ENCODE measurements at regions not wholly inside any gene's neighbourhood (a gene's known extent, or its start where the extent isn't known, plus 50 kb on each side); places are given as distances from the start of the nearest gene placed in this dataset.

- TF ChIP-seq CTCF (IDR thresholded peaks at IDR 0.05): no peak
- TF ChIP-seq ESRRA (IDR thresholded peaks at IDR 0.05; ENCODE audit: borderline replicate concordance, low read length): no peak
- no peak for TF ChIP-seq POLR2AphosphoS2 (conservative IDR thresholded peaks at IDR 0.05; ENCODE audit: low read length)
- TF ChIP-seq POLR2A (IDR thresholded peaks at IDR 0.05; ENCODE audit: low read length): no peak
- no peak for TF ChIP-seq NFE2L2 (conservative IDR thresholded peaks at IDR 0.05; ENCODE audit: low read length)
These were observed 841.6 kb upstream of the FRG1 start for GRCh38 chr4:189098932-189099696.

Data from A549 (cell line).